ENCODE measurements at regions not wholly inside any gene's neighbourhood (a gene's known extent, or its start where the extent isn't known, plus 50 kb on each side); places are given as distances from the start of the nearest gene placed in this dataset.

DNA sequence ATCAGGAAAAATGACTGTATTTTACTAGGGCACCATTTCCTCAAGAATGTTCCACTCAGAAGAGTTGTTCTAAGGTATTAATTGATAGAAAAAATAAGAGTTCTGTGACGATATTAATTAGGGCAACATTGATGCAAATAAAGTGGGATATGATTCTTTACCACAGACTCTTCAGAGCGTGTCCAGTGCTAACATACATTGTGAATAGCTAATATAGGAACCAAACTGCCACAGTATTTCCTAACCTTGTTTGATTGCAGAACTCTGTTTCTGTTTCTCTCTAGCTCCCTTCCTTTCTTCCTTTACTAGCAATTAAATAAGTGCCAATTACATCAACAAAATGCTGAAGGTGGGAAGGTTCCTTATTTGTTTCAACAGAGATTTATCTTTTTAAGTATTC, 154.1 kb upstream of the CPEB2 start:
- DNase-seq (ENCODE audit: low read depth), result no peak

DNA sequence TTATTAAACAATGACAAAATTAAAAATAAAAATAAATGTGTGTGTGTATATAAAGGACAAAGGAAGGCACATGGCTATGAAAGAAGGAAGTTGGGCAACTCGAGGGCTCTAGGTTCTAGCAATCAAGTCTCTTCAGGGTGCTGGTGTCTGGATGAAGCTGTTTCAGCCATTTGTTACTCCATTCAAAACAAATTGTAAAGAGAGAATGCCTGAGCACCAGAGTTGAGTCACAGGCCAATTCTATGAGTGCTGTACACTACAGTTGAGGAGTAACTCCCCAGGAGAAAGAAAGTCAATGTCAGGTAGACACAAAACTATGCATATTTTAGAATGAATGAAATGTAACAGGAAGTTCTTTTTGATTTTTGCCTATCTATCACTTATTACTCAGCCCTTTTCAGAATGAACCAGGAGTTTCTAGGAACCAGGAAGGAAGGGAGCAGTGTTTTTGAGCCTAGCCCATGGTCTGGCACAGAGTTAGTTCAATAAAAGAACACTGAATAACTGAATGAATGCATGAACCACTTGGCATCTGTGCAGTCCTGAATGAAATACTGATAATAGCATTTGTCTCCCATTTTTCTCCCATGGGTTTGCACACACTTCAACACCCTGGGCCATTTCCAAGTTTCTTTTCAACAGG, 151.7 kb upstream of the CPEB2 start:
- no peak for DNase-seq (ENCODE audit: low read depth)

DNA sequence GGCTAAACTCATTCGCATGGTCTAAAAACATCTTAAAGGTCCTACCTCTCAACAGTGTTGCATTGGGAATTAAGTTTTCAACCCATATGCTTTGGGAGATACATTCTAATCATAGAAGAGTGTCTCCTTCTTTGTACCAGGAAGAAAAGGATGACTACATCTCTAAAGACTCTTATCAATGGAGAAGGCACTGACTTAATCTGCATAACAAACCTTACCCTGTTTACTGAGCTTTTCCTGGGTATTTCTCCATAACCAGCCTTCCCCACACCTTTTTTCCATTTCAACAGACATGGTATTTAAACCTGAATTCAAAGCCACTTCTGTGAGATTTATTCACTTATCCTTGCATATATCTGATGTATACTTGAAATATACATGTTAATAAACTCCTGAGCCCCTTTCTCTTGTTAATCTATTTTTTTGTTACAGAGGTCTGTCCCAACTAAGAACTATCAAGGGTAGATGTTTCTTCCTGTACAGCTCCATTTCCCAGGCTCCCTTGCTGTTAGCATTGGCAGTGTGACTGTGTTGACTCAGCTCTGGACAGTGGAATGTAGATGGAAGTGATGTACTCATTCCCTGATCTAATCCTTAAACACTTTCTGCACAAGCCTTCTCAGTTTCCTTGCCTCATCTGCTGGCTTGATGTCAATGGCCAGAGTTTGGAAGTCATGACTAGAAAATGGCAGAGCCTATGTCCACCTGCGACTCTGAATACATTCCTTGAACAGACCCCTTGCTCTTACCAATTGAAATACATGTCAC, 148.9 kb upstream of the CPEB2 start:
- DNase-seq (ENCODE audit: low read depth), result no peak

DNA sequence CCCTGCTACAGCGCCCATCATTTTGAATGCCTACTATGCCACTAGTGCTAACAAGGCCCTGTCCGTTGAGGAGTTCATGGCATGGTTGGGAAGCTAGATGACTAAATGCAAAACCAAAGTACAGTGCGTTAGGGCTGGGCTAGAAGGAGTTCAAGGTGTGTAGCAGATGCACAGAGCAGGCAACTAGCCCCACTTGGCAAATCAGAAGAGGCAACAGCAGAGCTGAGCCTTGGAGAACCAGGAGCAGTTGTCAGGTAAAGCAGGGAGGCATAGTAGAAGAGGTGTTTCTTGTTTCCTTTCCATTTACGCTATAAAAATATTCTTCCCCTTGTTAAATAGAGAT, 146.6 kb upstream of the CPEB2 start:
- DNase-seq (ENCODE audit: low read depth), result no peak

DNA sequence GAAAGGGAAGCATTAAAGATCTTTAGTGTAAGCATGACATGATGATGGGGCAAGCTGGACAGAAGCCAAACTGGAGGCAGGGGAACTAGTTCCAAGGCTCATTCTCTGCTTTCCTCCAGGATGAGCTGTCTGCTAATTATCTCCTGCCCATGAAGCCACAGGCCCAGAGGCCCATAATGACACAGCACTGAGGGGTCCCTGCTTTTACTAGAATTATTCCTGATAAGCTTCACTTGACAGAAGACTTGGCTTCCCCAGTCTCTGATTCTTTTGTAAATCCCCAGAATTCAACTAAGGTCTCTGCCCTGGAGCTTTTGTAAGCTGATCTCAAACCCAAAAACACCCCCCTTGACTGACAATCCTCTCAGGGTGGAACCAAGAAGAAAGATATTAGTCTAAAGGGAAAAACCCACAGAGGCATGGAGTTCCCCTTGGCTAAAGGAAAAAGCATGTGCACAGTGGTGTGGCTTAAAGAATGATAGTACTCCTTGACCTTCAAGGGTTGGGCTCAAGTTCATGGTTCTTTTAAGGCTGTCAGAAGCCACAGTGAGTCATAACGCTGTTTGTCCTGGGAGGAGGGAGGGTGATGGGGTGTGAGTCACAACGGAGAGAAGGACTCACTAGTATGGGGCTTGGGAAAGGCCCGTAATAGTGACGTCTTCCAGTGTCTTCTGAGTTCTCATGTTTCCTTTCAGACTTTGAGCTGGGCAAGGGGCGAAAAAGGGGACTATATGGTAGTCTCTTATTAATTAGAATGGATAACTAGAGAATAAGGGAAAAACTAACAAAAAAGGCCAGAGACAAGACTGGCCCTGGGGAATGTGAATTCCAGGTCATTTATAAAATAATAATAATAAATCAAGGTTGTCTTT, 146.0 kb upstream of the CPEB2 start:
- DNase-seq (ENCODE audit: low read depth), result no peak

DNA sequence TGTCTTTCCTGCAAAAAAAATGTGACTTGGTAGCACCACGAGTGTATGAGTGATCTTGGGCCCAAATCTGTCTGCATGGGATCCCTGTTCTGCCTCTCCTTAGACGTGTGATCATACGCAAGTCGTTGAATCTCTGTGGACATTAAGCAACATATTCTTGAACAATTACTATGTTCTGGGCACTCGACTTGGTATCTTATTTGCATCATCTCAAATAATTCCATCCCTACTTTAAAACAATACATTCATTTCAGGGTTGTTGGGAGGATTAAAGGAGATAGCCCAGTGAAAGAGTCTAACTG, 145.4 kb upstream of the CPEB2 start:
- no peak for DNase-seq (ENCODE audit: low read depth)

DNA sequence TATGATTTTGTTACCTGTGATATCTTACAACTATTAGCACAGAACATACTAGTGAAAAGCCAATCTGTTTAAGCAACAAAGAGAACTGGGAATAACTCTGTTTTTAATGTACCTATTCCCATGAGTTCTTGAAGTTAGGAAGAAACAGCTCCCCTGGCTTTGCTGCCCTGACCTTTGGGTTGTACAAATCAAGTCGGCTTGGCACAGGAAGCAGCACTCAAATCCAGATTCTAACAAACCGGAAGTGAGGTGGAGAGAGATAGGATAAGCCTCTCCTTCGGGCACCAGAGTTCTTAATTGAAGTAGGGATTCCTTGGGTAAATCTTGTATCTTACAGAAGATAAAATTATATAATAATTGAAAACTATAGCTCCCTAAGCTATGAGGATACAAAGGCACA, 144.8 kb upstream of the CPEB2 start:
- no peak for DNase-seq (ENCODE audit: low read depth)

DNA sequence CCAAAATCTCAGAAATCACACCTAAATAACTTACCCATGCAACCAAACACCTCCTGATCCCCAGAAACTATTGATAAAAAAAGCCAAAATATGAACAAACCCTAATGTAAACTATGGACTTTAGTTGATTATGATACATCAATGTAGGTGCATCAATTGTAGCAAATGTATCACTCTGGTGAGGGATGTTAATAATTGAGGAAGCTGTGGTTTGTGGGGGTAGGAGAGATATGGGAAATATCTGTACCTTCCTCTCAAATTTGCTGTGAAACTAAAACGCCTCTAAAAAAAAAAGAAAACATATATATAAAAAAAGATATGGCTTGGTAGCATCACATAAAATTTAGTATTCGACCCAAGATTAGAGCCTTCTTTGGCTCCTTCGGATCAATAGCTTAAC, 144.3 kb upstream of the CPEB2 start:
- no peak for DNase-seq (ENCODE audit: low read depth)

DNA sequence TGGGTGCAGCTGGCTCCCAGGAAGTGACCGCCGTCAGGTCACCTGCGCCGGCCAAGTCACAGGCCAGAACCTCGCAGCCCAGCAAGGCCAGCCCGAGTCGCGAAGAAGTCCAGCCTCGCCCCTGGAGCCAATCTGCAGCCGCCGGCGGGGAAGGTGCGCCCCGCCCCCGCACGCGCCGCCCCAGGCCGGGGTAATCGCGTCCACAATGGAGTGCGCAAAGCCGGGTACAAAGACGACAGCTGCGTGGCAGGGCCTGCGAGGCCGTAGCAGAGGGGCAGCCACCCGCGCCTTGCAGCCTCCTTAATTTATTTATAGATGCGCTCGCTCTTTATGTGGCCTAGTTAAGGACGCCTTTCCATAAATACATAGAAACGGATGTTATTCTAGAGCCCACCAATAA, 139.4 kb upstream of the CPEB2 start:
- DNase-seq (ENCODE audit: low read depth), result no peak

DNA sequence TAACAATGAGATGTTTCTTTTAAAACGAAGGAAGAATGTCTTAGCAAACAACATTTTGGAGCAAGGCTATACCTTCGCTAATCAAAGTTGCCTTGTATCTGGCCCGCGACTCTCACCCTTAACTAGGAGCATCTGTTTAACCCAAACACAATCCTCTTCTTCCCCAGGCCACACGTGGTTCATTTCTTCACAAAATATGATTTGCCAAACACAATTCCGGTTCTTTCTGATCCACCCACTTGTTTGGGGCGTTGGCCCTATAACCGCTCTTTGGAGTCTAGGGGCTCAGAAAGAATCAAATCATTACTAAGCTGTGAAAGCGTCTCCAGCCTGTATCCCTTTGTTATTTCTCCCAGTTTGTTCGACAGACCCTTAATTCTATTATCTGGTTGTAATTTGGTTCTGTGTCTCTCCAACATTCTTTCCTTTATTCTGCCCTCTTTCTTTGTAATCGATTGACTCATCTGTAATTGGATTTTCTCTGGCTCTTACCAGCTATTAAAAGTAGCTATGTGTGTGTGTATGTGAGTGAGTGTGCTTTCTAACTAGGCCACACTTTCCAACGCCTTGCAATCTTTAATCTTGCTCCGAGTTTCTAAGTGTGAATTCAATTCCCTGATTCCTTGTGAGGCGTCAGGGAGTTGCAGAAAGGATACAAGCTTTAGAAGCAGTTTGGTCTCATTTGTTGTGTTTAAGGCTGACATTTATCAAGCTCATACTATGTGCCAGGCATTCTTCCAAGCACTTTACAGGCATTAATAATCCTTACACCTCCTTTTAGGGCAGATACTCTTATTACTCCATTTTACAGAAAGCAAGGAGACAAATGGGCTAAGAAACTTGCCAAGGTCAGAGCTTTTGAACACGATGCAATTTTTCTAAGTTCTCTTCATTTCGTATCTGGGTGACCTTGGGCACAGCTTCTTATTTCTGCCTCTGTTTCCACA, 138.6 kb upstream of the CPEB2 start:
- DNase-seq (ENCODE audit: low read depth), result no peak

DNA sequence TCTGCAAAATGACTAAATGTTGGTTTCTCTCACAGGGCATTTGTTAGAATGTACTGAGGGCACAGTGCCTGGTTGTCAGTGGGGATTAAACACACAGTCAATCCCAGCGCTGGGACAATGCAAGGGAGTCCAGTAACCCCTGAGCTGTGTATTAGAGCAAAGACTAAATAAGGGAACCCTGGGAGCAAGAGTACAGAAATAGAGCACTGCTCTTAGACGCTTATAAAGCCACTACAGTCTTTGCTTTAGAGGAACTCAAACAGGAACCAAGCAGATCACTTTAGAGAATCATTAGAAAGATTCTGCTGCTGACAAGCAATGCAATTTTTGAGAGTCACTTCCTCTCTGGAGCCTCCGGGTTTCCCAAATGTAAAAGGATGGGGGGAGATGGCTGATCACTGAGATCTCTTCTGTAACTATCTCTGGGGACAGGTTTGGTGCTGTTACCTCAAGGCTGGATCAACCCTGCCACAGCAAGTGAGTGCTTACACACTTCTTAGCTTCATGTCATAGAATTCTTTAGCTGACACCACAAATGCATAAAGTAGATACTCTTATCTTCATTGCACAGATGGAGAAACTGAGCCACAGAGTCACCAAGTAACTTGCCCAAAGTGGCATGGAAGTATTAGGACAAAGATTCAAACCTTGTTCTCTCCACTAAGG, 137.8 kb upstream of the CPEB2 start:
- no peak for DNase-seq (ENCODE audit: low read depth)

DNA sequence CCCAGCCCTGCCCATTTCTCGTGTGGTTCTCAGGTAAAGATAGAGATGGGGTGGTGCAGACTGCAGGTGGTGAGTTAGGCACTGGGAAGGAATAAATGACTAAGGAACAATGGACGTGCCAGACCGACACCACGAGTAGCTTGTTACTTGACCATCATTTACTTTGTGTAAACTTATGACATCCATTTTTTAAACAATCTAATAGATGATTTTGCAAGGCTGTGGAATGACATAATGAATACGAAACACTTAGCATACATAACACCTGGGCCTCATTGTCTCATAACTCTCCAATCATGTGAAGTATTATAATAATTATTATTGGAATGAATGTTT, 137.3 kb upstream of the CPEB2 start:
- no peak for DNase-seq (ENCODE audit: low read depth)

DNA sequence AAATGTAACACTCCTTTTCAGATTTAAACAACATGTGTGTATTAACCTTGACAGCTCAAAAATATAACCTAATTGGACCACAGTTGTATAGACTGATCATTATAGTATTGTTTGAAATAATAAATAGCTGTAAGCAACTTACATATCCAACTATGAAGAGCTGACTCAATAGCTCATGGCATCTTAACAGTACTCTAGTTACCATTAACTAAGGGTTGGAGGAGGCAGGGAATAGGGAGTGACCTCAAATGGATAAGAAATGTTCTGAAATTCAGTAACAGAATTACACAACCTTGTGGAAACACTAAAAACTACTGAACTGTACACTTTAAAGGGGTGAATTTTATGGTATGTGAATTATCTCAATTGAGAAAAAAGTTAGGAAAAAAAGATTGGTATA, 136.5 kb upstream of the CPEB2 start:
- DNase-seq (ENCODE audit: low read depth), result no peak

DNA sequence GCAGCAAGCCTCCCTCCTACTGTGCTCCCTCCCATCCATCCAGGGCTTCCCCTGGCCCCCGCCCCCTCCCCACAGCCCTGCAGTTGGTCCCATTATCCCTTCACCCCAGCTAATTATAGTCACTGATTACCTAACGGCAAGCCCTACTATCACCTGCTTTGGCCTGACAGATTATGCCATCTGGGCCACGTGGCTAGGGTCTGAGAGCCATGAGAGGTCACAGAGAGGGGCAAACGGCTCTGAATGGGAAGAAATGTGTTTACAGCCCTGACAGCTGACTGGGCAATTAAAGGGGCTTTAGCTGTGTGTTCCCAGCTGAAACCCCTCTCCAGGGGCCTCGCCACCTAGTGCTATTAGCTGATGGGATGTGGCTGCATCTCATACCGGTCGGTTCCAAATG, 134.4 kb upstream of the CPEB2 start:
- DNase-seq (ENCODE audit: low read depth), result no peak

DNA sequence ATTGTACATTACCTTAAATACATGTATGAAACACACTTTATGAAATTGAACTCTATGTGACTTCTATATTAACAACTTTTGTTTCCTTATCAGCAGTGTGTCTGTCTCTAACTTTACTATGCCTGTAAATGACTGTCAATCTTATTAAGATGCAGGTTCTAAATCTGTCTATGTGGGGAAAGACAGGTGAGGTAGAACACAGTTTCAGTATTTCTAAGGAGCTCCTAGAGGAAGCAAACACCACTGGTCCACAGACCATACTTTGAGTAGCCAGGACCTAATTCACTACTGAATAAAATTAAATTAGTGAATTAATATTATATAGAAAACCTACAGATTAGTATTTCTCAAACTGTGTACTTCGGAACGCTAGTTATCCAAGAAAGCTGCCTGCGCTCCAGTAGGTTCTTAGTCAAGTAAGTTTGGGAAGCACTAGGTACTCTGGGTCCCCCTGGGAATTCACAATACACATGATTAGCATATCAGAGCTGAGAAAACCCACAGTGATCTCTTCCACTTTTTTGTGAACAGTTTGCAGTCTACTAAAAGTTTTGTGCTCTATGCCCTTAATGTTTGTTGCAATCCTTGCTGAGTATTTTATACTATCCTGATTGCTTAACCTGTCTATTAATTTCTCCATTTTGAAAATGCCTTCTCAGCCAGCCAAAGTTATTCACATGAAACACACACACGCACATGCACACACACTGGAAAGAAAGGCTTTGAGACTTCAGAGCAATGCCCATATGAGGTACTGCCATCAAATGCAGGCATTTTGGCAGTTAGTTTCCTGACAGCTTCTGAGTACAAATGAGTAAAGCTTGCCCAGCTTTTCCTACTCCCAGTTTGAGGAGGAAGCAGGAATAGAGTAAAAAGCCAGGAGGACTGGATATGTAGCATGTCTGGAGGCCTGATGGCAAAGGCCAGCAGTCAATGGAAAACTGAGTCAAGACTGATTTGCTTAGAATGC, 133.6 kb upstream of the CPEB2 start:
- no peak for DNase-seq (ENCODE audit: low read depth)

DNA sequence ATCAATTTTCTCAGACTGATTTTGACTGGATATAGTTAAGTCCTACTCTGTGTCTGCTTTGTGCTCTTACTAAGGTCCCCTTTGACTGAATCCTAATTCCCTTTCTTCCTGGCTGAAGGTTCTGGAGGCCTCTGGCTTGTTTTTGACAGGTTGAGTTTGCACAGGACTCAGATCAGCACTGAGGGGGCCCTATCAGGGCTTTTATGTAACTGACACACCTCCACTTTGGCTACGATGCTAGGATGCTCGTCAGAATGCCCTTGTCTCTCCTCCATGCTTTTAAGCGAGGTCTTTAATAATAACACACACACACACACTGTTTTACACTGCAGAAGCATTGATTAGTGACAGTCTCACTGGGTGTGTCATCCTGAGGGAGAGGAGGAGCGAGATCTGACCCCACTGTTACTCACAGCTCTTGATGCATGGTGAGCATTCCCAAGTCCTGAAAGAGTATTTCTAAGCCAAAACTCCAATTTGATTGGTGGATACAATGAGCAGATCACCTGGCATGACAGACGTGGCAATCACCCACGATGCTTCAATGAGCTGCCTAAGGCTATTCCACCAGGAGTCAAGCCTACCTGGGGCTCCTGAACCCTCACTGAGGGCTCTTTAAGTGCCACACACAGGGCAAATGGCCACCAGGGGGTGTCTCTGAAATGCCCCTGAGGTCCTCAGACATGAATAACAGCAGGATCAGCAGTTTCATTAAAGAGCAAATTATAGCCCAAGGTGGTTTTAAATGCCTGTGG, 130.4 kb upstream of the CPEB2 start:
- DNase-seq (ENCODE audit: low read depth), result peak; percentile 18

DNA sequence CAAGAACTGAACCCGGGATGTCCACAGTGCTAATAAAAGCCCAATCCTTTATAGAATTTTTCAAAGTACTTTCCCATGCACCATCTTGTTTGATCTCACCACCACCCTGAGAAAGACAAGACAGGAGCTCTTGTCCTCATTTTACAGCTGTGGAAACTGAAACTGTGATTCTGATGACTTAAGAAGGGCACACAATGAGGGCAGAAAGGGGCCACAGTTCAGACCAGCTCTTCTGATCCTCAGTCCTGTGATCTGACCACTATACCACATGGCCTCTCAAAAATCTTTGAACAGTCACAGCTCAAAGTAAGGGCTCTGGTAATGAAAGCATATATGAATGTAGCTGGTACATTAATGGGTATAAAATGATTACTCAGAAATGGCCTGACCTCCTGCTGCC, 127.3 kb upstream of the CPEB2 start:
- no peak for DNase-seq (ENCODE audit: low read depth)

DNA sequence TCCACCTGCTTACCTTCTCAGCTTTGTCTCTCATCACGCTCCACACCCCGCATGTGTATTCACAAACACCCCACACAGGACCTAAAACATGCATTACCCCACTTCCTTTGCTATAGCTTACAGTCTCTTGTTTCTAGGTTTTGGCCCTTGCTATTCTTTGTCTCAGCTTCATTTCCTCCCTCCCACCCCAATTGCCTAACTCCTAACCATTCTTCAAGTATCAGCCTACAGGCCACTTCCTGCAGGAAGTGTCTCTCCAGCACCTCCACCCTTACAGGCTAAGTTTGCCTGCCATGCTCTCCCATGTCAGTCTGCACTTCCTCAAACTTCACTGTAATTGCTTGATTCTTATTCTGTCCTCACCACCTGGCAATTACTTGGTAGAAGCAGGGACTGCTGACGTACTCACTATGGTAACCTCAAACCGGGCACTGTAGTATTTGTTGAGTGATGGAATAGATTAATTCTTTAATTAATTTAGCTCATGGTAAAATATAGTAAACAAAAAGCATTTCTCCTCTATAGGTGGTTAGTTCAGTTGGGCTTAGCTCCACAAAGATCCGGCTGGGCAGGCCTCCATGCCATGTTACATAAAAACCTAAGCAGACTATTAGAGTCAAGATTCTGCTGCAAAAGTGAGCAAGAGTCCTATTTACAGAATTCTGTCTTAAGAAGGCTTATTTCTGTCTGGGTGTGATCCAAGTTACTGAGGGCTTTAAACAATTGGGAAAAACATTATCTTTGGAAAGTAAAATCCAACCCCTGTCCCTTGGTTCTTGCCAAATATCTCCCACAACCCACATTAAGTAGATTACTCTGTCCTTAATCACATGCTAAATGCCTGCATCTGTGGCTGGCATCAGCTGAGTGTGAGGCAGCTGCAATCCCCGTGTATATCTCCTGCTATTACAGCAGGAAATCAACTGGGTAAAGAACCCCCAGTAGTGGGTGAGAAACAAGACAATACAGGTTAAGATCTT, 124.7 kb upstream of the CPEB2 start:
- no peak for DNase-seq (ENCODE audit: low read depth)

DNA sequence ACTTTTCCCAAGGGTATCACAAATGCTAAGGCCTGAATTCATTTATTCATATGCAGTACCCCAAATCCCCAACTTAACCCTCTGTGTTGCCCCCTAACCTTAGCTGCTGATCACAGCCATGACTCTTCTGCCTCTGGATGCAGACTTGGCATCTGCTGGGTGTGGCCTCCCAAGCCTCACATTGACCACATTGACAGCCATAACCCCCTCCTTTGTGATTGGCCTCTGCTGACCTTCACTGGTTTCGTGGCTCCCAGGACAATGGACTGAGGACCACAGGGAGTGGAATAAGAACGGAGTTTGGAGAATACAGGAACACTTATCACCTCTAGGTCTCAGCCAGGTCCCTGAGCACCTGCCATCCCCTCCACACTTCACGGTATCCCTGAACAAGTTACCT, 123.6 kb upstream of the CPEB2 start:
- no peak for DNase-seq (ENCODE audit: low read depth)

All from activated T-cell treated with anti-CD3 and anti-CD28 coated beads for 1 hour (primary cell).